WTC11 (cell line): ENCODE measurements at regions not wholly inside any gene's neighbourhood (a gene's known extent, or its start where the extent isn't known, plus 50 kb on each side); places are given as distances from the start of the nearest gene placed in this dataset.

ENCODE experiments used
- ATAC-seq: fragments of 200-7000 bp; cut with Tn5 transposase; 2 replicates; pipeline ENCODE4 v1.10.0; 2021; ENCODE audit warnings: mild to moderate bottlenecking, moderate library complexity
- CTCF ChIA-PET: fragments of 300-600 bp; sonication (Branson Sonifier 250); formaldehyde crosslinking; loops from one replicate; lab custom pipeline; 2021; ENCODE audit warnings: antibody characterized with exemption; lab: Charles Lee
- POLR2A ChIA-PET: fragments of 350-600 bp; sonication (Branson Sonifier 250); formaldehyde crosslinking; loops from one replicate; lab custom pipeline; 2021; ENCODE audit warnings: antibody characterized with exemption; lab: Charles Lee
- DNase-seq: peaks from one replicate; pipeline ENCODE4 v3.0.0; 2021; ENCODE audit warnings: low spot score
- H3K27ac Mint-ChIP-seq: 2 replicates; pipeline ENCODE4 v1.8.0; 2021; ENCODE audit warnings: mixed read lengths
- H3K27me3 Mint-ChIP-seq: 2 replicates; pipeline ENCODE4 v1.8.0; 2021; ENCODE audit warnings: low read depth, mild to moderate bottlenecking, moderate library complexity, mixed read lengths
- H3K36me3 Mint-ChIP-seq: 2 replicates; pipeline ENCODE4 v1.8.0; 2021; ENCODE audit warnings: mixed read lengths
- H3K4me1 Mint-ChIP-seq: 2 replicates; pipeline ENCODE4 v1.8.0; 2022; ENCODE audit warnings: mixed read lengths
- H3K4me3 Mint-ChIP-seq: 2 replicates; pipeline ENCODE4 v1.8.0; 2021; ENCODE audit warnings: mild to moderate bottlenecking, moderate library complexity, mixed read lengths
- H3K9me3 Mint-ChIP-seq: 2 replicates; pipeline ENCODE4 v1.8.0; 2021; ENCODE audit warnings: mixed read lengths
- AFF4 ChIP-seq: sonication (generic); formaldehyde crosslinking; IDR thresholded peaks from 2 replicates; pipeline ENCODE4 v1.8.1; 2023; ENCODE audit warnings: mild to moderate bottlenecking, missing genetic modification reagents, borderline replicate concordance
- ELF4 ChIP-seq: sonication (generic); formaldehyde crosslinking; IDR thresholded peaks from 2 replicates; pipeline ENCODE4 v1.8.1; 2022; ENCODE audit warnings: low read depth, mild to moderate bottlenecking, moderate library complexity, missing genetic modification reagents
- FOXK1 ChIP-seq: sonication (generic); formaldehyde crosslinking; IDR thresholded peaks from 2 replicates; pipeline ENCODE4 v1.8.0; 2022; ENCODE audit warnings: mild to moderate bottlenecking, moderate library complexity, missing genetic modification reagents
- FOXP1 ChIP-seq: sonication (generic); formaldehyde crosslinking; IDR thresholded peaks from 2 replicates; pipeline ENCODE4 v1.8.0; 2022; ENCODE audit warnings: missing genetic modification reagents, mild to moderate bottlenecking, moderate library complexity, borderline replicate concordance
- FOXP4 ChIP-seq: sonication (generic); formaldehyde crosslinking; IDR thresholded peaks from 2 replicates; pipeline ENCODE4 v1.8.0; 2022; ENCODE audit warnings: mild to moderate bottlenecking, missing genetic modification reagents
- GABPB1 ChIP-seq: sonication (generic); formaldehyde crosslinking; IDR thresholded peaks from 2 replicates; pipeline ENCODE4 v1.8.1; 2023; ENCODE audit warnings: mild to moderate bottlenecking, missing genetic modification reagents
- NFATC4 ChIP-seq: fragments of 250-450 bp; sonication (Bioruptor Pico); IDR thresholded peaks from 2 replicates; pipeline ENCODE4 v1.9.0; 2021; ENCODE audit warnings: mild to moderate bottlenecking
- SOX15 ChIP-seq: fragments of 250-450 bp; sonication (Bioruptor Pico); IDR thresholded peaks from 2 replicates; pipeline ENCODE4 v1.9.0; 2021; ENCODE audit warnings: mild to moderate bottlenecking
- TCF7 ChIP-seq: sonication (generic); formaldehyde crosslinking; IDR thresholded peaks from 2 replicates; pipeline ENCODE4 v1.8.0; 2022; ENCODE audit warnings: mild to moderate bottlenecking, low read depth, missing genetic modification reagents, moderate library complexity
- TEAD1 ChIP-seq: sonication (generic); formaldehyde crosslinking; IDR thresholded peaks from 2 replicates; pipeline ENCODE4 v1.8.0; 2022; ENCODE audit warnings: mild to moderate bottlenecking, missing genetic modification reagents
- TEAD4 ChIP-seq: sonication (generic); formaldehyde crosslinking; IDR thresholded peaks from 2 replicates; pipeline ENCODE4 v1.8.0; 2022; ENCODE audit warnings: mild to moderate bottlenecking, missing genetic modification reagents
- ZNF121 ChIP-seq: sonication (generic); formaldehyde crosslinking; IDR thresholded peaks from 2 replicates; pipeline ENCODE4 v1.8.0; 2023; ENCODE audit warnings: missing genetic modification reagents
- ZNF263 ChIP-seq: sonication (generic); formaldehyde crosslinking; IDR thresholded peaks from 2 replicates; pipeline ENCODE4 v1.8.1; 2022; ENCODE audit warnings: low read depth, mild to moderate bottlenecking, moderate library complexity, missing genetic modification reagents
- ZNF423 ChIP-seq: fragments of 250-450 bp; sonication (Bioruptor Pico); IDR thresholded peaks from 2 replicates; pipeline ENCODE4 v2.1.2; 2022; ENCODE audit warnings: mild to moderate bottlenecking, moderate library complexity
- ZNF512 ChIP-seq: sonication (generic); formaldehyde crosslinking; IDR thresholded peaks from 2 replicates; pipeline ENCODE4 v1.8.1; 2022; ENCODE audit warnings: missing genetic modification reagents, borderline replicate concordance
- TF ChIP-seq, protein P1 (sequence below): sonication (generic); formaldehyde crosslinking; IDR thresholded peaks from 2 replicates; pipeline ENCODE4 v1.8.1; 2022; ENCODE audit warnings: low read depth, missing genetic modification reagents, borderline replicate concordance
- TF ChIP-seq, protein P2 (sequence below): sonication (generic); formaldehyde crosslinking; IDR thresholded peaks from 2 replicates; pipeline ENCODE4 v1.8.1; 2023; ENCODE audit warnings: mild to moderate bottlenecking, missing genetic modification reagents, moderate library complexity
- TF ChIP-seq, protein P3 (sequence below): fragments of 250-450 bp; sonication (Bioruptor Pico); conservative IDR thresholded peaks from 2 replicates; pipeline ENCODE4 v1.9.0; 2021; ENCODE audit warnings: mild to moderate bottlenecking
- TF ChIP-seq, protein P4 (sequence below): sonication (generic); formaldehyde crosslinking; IDR thresholded peaks from 2 replicates; pipeline ENCODE4 v1.8.1; 2023; ENCODE audit warnings: mild to moderate bottlenecking, missing genetic modification reagents
- TF ChIP-seq, protein P5 (sequence below): fragments of 250-450 bp; sonication (Bioruptor Pico); IDR thresholded peaks from 2 replicates; pipeline ENCODE4 v1.9.0; 2021; ENCODE audit warnings: mild to moderate bottlenecking

GRCh38 chr2:239663364-239663924 lies 262.6 kb upstream of the HDAC4 start:
- Mint-ChIP-seq H3K36me3 (no peaks in the 10 kb centered on the region), H3K4me1 (peaks cover 17% of the 10 kb centered on the region), H3K27me3 (no peaks in the 10 kb centered on the region), H3K27ac (no peak overlapping the region), H3K4me3 (no peak overlapping the region), H3K9me3 (peaks cover 6% of the 10 kb centered on the region)
- ATAC-seq (no peak), DNase-seq (no peak)
- ChIA-PET POLR2A (no interaction called here), CTCF (no interaction called here)
- TF ChIP-seq AFF4 (CRISPR knock-in tag) = no peak
- no peak for TF ChIP-seq ZNF512 (CRISPR knock-in tag)
- no peak for TF ChIP-seq TEAD4
- TF ChIP-seq, protein P1, sequence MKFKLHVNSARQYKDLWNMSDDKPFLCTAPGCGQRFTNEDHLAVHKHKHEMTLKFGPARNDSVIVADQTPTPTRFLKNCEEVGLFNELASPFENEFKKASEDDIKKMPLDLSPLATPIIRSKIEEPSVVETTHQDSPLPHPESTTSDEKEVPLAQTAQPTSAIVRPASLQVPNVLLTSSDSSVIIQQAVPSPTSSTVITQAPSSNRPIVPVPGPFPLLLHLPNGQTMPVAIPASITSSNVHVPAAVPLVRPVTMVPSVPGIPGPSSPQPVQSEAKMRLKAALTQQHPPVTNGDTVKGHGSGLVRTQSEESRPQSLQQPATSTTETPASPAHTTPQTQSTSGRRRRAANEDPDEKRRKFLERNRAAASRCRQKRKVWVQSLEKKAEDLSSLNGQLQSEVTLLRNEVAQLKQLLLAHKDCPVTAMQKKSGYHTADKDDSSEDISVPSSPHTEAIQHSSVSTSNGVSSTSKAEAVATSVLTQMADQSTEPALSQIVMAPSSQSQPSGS (CRISPR knock-in tag) = no peak
- TF ChIP-seq, protein P2, sequence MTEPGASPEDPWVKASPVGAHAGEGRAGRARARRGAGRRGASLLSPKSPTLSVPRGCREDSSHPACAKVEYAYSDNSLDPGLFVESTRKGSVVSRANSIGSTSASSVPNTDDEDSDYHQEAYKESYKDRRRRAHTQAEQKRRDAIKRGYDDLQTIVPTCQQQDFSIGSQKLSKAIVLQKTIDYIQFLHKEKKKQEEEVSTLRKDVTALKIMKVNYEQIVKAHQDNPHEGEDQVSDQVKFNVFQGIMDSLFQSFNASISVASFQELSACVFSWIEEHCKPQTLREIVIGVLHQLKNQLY (CRISPR knock-in tag) = no peak
- TF ChIP-seq TCF7 (CRISPR knock-in tag) = no peak
- TF ChIP-seq SOX15 (CRISPR knock-in tag) = no peak
- no peak for TF ChIP-seq ZNF121 (CRISPR knock-in tag)
- no peak for TF ChIP-seq GABPB1 (CRISPR knock-in tag)
- no peak for TF ChIP-seq ZNF263
- TF ChIP-seq ELF4 (CRISPR knock-in tag) = no peak

DNA sequence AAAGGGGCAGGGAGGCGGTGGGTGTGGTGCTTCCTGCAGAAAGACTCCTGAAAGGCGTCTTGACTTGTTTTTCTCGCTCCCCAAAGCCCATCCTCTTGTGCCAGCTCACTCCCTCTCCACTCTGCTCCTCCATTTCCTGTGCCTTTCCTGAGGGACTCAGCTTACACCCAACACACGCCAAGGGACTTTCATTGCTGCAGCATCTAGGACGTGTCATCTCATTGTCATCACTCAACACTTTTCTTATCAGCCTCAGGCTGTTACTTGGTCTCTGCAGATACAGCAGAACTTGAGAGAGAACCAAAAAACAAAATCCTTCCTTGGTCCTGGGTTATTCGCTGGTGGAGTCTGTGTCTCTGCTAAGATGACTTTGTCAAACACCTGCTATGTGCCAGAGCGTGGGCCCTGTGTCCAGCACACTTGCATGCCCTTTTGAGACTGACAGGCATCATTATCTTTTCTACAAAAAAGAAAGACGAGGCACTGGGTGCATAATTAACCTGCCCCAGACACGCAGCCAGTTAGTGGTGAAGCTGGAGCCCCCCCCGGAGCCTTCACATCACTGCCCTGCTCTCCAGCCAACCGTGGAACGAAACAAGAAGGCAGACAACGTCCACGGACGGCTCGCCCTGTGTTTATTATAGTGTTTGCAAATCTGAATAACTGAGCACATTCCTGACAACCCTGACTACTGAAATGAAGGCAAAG lies 261.7 kb upstream of the HDAC4 start:
- no peak for ATAC-seq
- TF ChIP-seq, protein P3, sequence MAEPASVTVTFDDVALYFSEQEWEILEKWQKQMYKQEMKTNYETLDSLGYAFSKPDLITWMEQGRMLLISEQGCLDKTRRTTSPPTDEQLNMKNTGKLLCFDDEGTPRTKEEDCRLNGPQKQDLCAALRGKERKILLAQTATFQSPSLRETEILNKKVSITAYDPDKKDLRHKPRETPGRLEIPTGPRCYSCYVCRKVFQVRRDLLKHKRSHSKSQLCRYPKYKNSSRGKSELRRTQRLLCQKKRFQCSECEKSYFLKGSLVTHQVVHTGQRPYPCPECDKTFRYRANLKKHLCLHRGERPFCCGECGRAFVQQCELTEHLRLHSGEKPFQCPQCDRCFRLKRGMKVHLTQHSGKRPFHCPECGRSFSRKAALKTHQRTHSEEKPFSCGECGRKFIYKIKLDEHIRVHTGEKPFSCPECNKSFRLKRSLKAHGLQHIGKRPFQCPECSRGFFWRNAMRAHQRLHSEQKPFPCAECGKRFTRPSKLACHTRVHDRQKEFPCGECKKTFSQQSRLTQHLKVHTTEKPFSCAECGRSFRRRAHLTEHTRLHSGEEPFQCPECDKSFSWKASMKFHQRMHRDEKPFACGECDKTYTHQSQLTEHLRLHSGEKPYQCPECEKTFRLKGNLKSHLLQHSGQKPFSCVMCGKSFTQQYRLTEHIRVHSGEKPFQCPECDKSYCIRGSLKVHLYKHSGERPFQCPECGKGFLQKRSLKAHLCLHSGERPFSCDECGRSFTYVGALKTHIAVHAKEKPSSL (CRISPR knock-in tag) = no peak
- TF ChIP-seq, protein P4, sequence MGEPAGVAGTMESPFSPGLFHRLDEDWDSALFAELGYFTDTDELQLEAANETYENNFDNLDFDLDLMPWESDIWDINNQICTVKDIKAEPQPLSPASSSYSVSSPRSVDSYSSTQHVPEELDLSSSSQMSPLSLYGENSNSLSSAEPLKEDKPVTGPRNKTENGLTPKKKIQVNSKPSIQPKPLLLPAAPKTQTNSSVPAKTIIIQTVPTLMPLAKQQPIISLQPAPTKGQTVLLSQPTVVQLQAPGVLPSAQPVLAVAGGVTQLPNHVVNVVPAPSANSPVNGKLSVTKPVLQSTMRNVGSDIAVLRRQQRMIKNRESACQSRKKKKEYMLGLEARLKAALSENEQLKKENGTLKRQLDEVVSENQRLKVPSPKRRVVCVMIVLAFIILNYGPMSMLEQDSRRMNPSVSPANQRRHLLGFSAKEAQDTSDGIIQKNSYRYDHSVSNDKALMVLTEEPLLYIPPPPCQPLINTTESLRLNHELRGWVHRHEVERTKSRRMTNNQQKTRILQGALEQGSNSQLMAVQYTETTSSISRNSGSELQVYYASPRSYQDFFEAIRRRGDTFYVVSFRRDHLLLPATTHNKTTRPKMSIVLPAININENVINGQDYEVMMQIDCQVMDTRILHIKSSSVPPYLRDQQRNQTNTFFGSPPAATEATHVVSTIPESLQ (CRISPR knock-in tag) = no peak
- TF ChIP-seq NFATC4 (no peak), TEAD1 (no peak), FOXP1 (no peak), ZNF423 (CRISPR knock-in tag) (no peak), FOXK1 (CRISPR knock-in tag) (no peak), FOXP4 (no peak)
- TF ChIP-seq, protein P5, sequence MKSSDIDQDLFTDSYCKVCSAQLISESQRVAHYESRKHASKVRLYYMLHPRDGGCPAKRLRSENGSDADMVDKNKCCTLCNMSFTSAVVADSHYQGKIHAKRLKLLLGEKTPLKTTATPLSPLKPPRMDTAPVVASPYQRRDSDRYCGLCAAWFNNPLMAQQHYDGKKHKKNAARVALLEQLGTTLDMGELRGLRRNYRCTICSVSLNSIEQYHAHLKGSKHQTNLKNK (CRISPR knock-in tag) = no peak

More for the DNA sequence above, 261.7 kb upstream of the HDAC4 start:
- ChIA-PET POLR2A (no interaction called here), CTCF (no interaction called here)
- Mint-ChIP-seq H3K4me1 (peaks cover 17% of the 10 kb centered on the region), H3K27me3 (no peaks in the 10 kb centered on the region; the same call in 1 of the 2 replicates), H3K4me3 (no peak overlapping the region), H3K27ac (no peak overlapping the region), H3K36me3 (no peaks in the 10 kb centered on the region), H3K9me3 (peaks cover 6% of the 10 kb centered on the region)
- DNase-seq = no peak
